H1 (cell line): ENCODE measurements at regions not wholly inside any gene's neighbourhood (a gene's known extent, or its start where the extent isn't known, plus 50 kb on each side); places are given as distances from the start of the nearest gene placed in this dataset.

Source experiments
- CTCF ChIA-PET: fragments of 300-600 bp; sonication (Branson Sonifier 250); formaldehyde crosslinking; loops from one replicate; lab custom pipeline; 2021; ENCODE audit not compliant: partially characterized antibody; lab: Charles Lee
- POLR2A ChIA-PET: fragments of 300-600 bp; sonication (Branson Sonifier 250); formaldehyde crosslinking; loops from one replicate; lab custom pipeline; 2021; ENCODE audit warnings: inconsistent platforms; ENCODE audit not compliant: partially characterized antibody; lab: Charles Lee
- DNase-seq, 2 experiments: peaks; one replicate each; pipeline versions ENCODE4 v3.0.0 to v3.0.0-alpha.2; 2010 to 2022; ENCODE audit warnings: low spot score in 2 of 2, low read depth in 1 of 2, mixed read lengths in 1 of 2
- FAIRE-seq: peaks from 2 replicates; lab custom pipeline; 2011; peaks lifted over from hg19 to GRCh38; lab: Jason Lieb, UNC
- H2AFZ ChIP-seq: 2 replicates; pipeline ENCODE4 v1.8.1; 2012; ENCODE audit warnings: low read length, inconsistent platforms
- H2AK5ac ChIP-seq: 2 replicates; pipeline ENCODE4 v1.6.1; 2013; ENCODE audit warnings: low read depth, low read length
- H2BK120ac ChIP-seq: replicated peaks from 2 replicates; pipeline ENCODE3; 2013; ENCODE audit warnings: low read depth, low read length, inconsistent platforms
- H2BK12ac ChIP-seq: 2 replicates; pipeline ENCODE4 v1.6.1; 2013; ENCODE audit warnings: low read depth, low read length
- H2BK15ac ChIP-seq: 2 replicates; pipeline ENCODE4 v1.6.1; 2013; ENCODE audit warnings: low read length
- H2BK20ac ChIP-seq: 2 replicates; pipeline ENCODE4 v1.6.1; 2013; ENCODE audit warnings: low read length
- H2BK5ac ChIP-seq: 2 replicates; pipeline ENCODE4 v1.6.1; 2013; ENCODE audit warnings: low read depth, low read length
- H3K14ac ChIP-seq: 2 replicates; pipeline ENCODE4 v1.6.1; 2013; ENCODE audit warnings: inconsistent platforms; ENCODE audit not compliant: insufficient read length
- H3K18ac ChIP-seq: 2 replicates; pipeline ENCODE4 v1.6.1; 2013; ENCODE audit warnings: low read length; ENCODE audit errors: extremely low read depth
- H3K23ac ChIP-seq: 2 replicates; pipeline ENCODE4 v1.6.1; 2013; ENCODE audit warnings: inconsistent platforms; ENCODE audit not compliant: insufficient read length
- H3K23me2 ChIP-seq: 2 replicates; pipeline ENCODE4 v1.6.1; 2013; ENCODE audit warnings: low read depth, low read length
- H3K27ac ChIP-seq: 2 replicates; pipeline ENCODE4 v1.6.1; 2011; ENCODE audit warnings: low read depth, low read length, inconsistent platforms
- H3K27me3 ChIP-seq, 4 experiments: replicated peaks in 1 of 4; 1 replicate in 1 of 4; 2 replicates in 3 of 4; pipeline versions ENCODE4 v1.6.1 to v1.8.1; 2011 to 2013; ENCODE audit warnings: low read length in 3 of 4, mild to moderate bottlenecking in 3 of 4, inconsistent platforms in 2 of 4, mixed read lengths in 2 of 4, moderate library complexity in 1 of 4; ENCODE audit not compliant: control insufficient read depth in 3 of 4, insufficient read depth in 3 of 4; ENCODE audit errors: extremely low read depth in 1 of 4
- H3K36me3 ChIP-seq, 4 experiments: 2 replicates each; pipeline versions ENCODE4 v1.6.1 to v1.8.1; 2011 to 2013; ENCODE audit warnings: mild to moderate bottlenecking in 4 of 4, low read length in 3 of 4, moderate library complexity in 2 of 4, control low read depth in 1 of 4, inconsistent platforms in 1 of 4; ENCODE audit not compliant: insufficient read depth in 4 of 4, control insufficient read depth in 2 of 4
- H3K4ac ChIP-seq: replicated peaks from 2 replicates; pipeline ENCODE3; 2013; ENCODE audit warnings: low read length, low read depth, mixed read lengths, inconsistent platforms; ENCODE audit not compliant: insufficient read length
- H3K4me1 ChIP-seq, 4 experiments: replicated peaks in 1 of 4; 1 replicate in 1 of 4; 2 replicates in 3 of 4; pipeline versions ENCODE4 v1.6.1 to v1.8.1; 2011 to 2013; ENCODE audit warnings: low read length in 3 of 4, inconsistent platforms in 2 of 4, mixed read lengths in 1 of 4; ENCODE audit not compliant: insufficient read depth in 4 of 4, control insufficient read depth in 3 of 4
- H3K4me2 ChIP-seq, 2 experiments: 2 replicates each; pipeline versions ENCODE4 v1.6.1 to v1.8.1; 2011 to 2013; ENCODE audit warnings: low read depth in 2 of 2, low read length in 2 of 2, control low read depth in 1 of 2, inconsistent platforms in 1 of 2, mild to moderate bottlenecking in 1 of 2; ENCODE audit not compliant: insufficient read depth in 1 of 2
- H3K4me3 ChIP-seq, 4 experiments: fragments of 200-600, 300-600 bp in 1 of 4; sonication (generic), shearing (Covaris generic), sonication (Bioruptor Twin) in 1 of 4; 2 replicates each; pipeline versions ENCODE4 v1.5.1 to v1.8.1; 2011 to 2016; ENCODE audit warnings: low read length in 4 of 4, low read depth in 3 of 4, control low read depth in 2 of 4, inconsistent platforms in 2 of 4, mild to moderate bottlenecking in 2 of 4, mixed read lengths in 1 of 4, moderate library complexity in 1 of 4; ENCODE audit not compliant: insufficient read depth in 2 of 4; ENCODE audit errors: extremely low read depth in 1 of 4
- H3K56ac ChIP-seq: replicated peaks from 2 replicates; pipeline ENCODE3; 2013; ENCODE audit warnings: low read depth, mild to moderate bottlenecking, mixed read lengths, low read length, inconsistent platforms; ENCODE audit not compliant: insufficient read length
- H3K79me1 ChIP-seq: 2 replicates; pipeline ENCODE4 v1.6.1; 2013; ENCODE audit warnings: low read depth, low read length, control low read depth
- H3K79me2 ChIP-seq, 2 experiments: 2 replicates each; pipeline versions ENCODE4 v1.6.1 to v1.8.1; 2012 to 2013; ENCODE audit warnings: low read length in 2 of 2, mild to moderate bottlenecking in 2 of 2, inconsistent platforms in 1 of 2; ENCODE audit not compliant: insufficient read depth in 2 of 2, control insufficient read depth in 1 of 2
- H3K9ac ChIP-seq, 4 experiments: replicated peaks in 1 of 4; 1 replicate in 1 of 4; 2 replicates in 3 of 4; pipeline versions ENCODE4 v1.6.1 to v1.8.1; 2011 to 2013; ENCODE audit warnings: low read depth in 3 of 4, low read length in 3 of 4, control low read depth in 2 of 4, mild to moderate bottlenecking in 2 of 4, moderate library complexity in 2 of 4, inconsistent platforms in 1 of 4; ENCODE audit errors: extremely low read depth in 1 of 4
- H3K9me3 ChIP-seq, 2 experiments: 2 replicates each; pipeline versions ENCODE4 v1.6.1 to v1.8.1; 2012 to 2013; ENCODE audit warnings: mild to moderate bottlenecking in 2 of 2, moderate library complexity in 2 of 2, control low read depth in 1 of 2, inconsistent platforms in 1 of 2, low read depth in 1 of 2, low read length in 1 of 2, mixed read lengths in 1 of 2; ENCODE audit not compliant: insufficient read depth in 2 of 2
- H4K20me1 ChIP-seq, 2 experiments: replicated peaks in 1 of 2; 2 replicates each; pipeline versions ENCODE3 to v1.8.1; 2011 to 2013; ENCODE audit warnings: inconsistent platforms in 2 of 2, low read length in 2 of 2, mild to moderate bottlenecking in 1 of 2; ENCODE audit not compliant: insufficient read depth in 2 of 2, control insufficient read depth in 1 of 2
- H4K5ac ChIP-seq: 2 replicates; pipeline ENCODE4 v1.6.1; 2013; ENCODE audit warnings: low read length, low read depth, mixed read lengths, inconsistent platforms; ENCODE audit not compliant: insufficient read length
- H4K8ac ChIP-seq: 2 replicates; pipeline ENCODE4 v1.8.0; 2013; ENCODE audit warnings: mild to moderate bottlenecking, moderate library complexity, low read length, inconsistent platforms; ENCODE audit not compliant: insufficient read depth; ENCODE audit errors: extremely low read depth
- H4K91ac ChIP-seq: replicated peaks from 2 replicates; pipeline ENCODE3; 2013; ENCODE audit warnings: low read length, mixed read lengths, inconsistent platforms; ENCODE audit not compliant: insufficient read length
- CHD1 ChIP-seq: IDR thresholded peaks from 2 replicates; pipeline ENCODE4 v1.6.1; 2012; ENCODE audit warnings: low read depth, low read length, improper control_type of control experiment
- CREB1 ChIP-seq: IDR thresholded peaks from 2 replicates; pipeline ENCODE4 v1.6.1; 2012; ENCODE audit warnings: inconsistent platforms
- KDM5A ChIP-seq: fragments of 200-600 bp; IDR thresholded peaks from 2 replicates; pipeline ENCODE4 v1.7.1; 2012; ENCODE audit warnings: mild to moderate bottlenecking, low read length, inconsistent platforms, mixed read lengths
- WGBS, 2 experiments: shearing (Covaris generic) in 1 of 2; methylation state at CpG; one replicate each; pipeline versions ENCODE4 v1.1.6 to v1.1.7; 2013 to 2015; ENCODE audit warnings: low lambda C conversion rate in 2 of 2, mixed read lengths in 2 of 2, inconsistent platforms in 1 of 2, low coverage in 1 of 2, missing lambda C conversion rate in 1 of 2; ENCODE audit not compliant: insufficient replicate concordance in 2 of 2, insufficient coverage in 1 of 2, insufficient read length in 1 of 2; ENCODE audit errors: extremely low coverage in 1 of 2, missing lambda C conversion rate in 1 of 2; 5-methylcytosine and 5-hydroxymethylcytosine counted together

DNA sequence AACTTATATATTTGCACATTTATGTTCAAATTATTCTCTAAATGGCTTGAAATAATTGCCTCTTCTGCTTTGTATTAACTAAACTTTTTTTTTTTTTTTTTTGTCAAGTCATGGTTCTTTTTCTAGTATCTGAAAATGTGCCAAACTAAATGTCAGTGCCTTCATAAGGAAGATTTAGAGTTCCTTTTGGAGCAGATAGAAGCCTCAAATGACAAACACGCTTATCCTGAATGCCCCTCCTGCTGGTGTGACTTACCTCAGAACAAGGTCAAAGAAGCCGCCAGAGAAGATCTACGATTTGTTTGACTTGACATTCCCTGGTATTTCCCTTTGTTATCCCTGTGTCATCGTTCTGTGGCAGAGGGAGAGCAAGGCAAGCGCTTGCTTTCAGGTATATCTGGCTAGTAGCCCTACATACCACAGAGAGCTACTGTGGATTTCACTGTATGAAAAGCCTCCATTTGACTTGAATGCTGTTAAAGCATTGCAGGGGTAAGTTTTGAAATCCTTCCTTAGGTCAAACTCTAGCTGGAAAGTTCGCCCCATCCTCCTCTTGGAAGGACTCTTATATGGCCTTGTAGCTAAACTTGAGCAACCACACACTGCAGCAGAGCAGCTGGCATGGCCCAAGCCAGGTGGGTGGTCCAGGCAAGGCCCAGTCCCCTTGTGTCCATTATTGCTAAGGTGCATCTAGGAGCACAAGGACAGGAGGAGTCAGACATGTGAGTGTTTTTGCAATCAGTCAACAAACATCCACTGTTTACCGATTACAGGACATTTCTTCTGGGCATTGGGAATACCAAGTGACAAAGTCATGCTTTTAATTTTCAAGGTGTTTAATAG is 285.4 kb upstream of the USP25 start:
- H4K8ac ChIP-seq = no peak overlapping the region
- no peaks in the 10 kb centered on the region for H3K79me1 ChIP-seq
- no peak overlapping the region for H3K23ac ChIP-seq
- H2BK12ac ChIP-seq = peak overlapping the region; percentile 93
- POLR2A ChIA-PET = no interaction called here
- H3K9ac ChIP-seq = no peak overlapping the region; a peak in 1 of 7 replicates
- no peak overlapping the region for H3K56ac ChIP-seq
- no peaks in the 10 kb centered on the region; the same call in 1 of the 2 replicates for H3K23me2 ChIP-seq
- H4K5ac ChIP-seq = no peak overlapping the region
- peak overlapping the region; percentile 10 for H3K4ac ChIP-seq
- H2AK5ac ChIP-seq = peak overlapping the region; percentile 71; the same call in 1 of the 2 replicates
- 41% methylated on average over 7 of the region's 7 CpGs; no CpG with 5 or more reads in 1 of the 2 experiments for WGBS, 2 experiments
- H2AFZ ChIP-seq = no peak overlapping the region
- no peak overlapping the region for H3K18ac ChIP-seq
- 0 out of 2 replicates have a peak overlapping the region, but pooled peaks have one; percentile 8 for H2BK5ac ChIP-seq
- peak overlapping the region; percentile 84 for H2BK20ac ChIP-seq
- H3K4me2 ChIP-seq = peak overlapping the region; percentile 14 to 39; a peak in 3 of 4 replicates
- H2BK15ac ChIP-seq = no peak overlapping the region
- no peaks in the 10 kb centered on the region for H4K20me1 ChIP-seq
- no peaks in the 10 kb centered on the region for H3K27me3 ChIP-seq
- H3K27ac ChIP-seq = no peak overlapping the region
- H3K4me1 ChIP-seq = peaks cover 3 to 16% (median 12%) of the 10 kb centered on the region in 4 experiments; a peak in 6 of 7 replicates
- peaks cover 3 to 9% of the 10 kb centered on the region in 2 experiments; a peak in 3 of 4 replicates for H3K9me3 ChIP-seq
- DNase-seq (no peak), FAIRE-seq (peak; percentile 65)
- H3K4me3 ChIP-seq = no peak overlapping the region
- H3K79me2 ChIP-seq = no peaks in the 10 kb centered on the region
- H4K91ac ChIP-seq = peak overlapping the region; percentile 4
- H3K14ac ChIP-seq = no peak overlapping the region
- peaks cover 0 to 2% (median 0%) of the 10 kb centered on the region in 4 experiments; a peak in 2 of 8 replicates for H3K36me3 ChIP-seq
- H2BK120ac ChIP-seq = peak overlapping the region; percentile 3
- CTCF ChIA-PET = interaction anchor here (1.4 kb wide), 1 partner anchor 12 kb away, joined by 3 read pairs; no protein-coding TSS in a partner anchor
- TF ChIP-seq CREB1 (no peak), CHD1 (no peak), KDM5A (no peak)
